HG03103 (cell line): ENCODE measurements at regions not wholly inside any gene's neighbourhood (a gene's known extent, or its start where the extent isn't known, plus 50 kb on each side); places are given as distances from the start of the nearest gene placed in this dataset.
"Not testable (repeated sequence)": the region's sequence is repeated elsewhere in the genome, so short reads cannot be mapped to it uniquely, and the experiment has no call there.

Experiments
- ATAC-seq: cut with Tn5 transposase; IDR thresholded peaks from one replicate; pipeline ENCODE4 v1.9.1; 2021; ENCODE audit warnings: low read depth; ENCODE audit not compliant: unreplicated experiment

- no peak for ATAC-seq
Measured at GRCh38 chr12:90710711-90711110, 244.3 kb downstream of the CCER1 start.

GRCh38 chr12:90706036-90706435, 248.9 kb downstream of the CCER1 start:
- no peak for ATAC-seq

- no peak for ATAC-seq
Measured at GRCh38 chr12:90695415-90695814, 259.6 kb downstream of the CCER1 start.

DNA sequence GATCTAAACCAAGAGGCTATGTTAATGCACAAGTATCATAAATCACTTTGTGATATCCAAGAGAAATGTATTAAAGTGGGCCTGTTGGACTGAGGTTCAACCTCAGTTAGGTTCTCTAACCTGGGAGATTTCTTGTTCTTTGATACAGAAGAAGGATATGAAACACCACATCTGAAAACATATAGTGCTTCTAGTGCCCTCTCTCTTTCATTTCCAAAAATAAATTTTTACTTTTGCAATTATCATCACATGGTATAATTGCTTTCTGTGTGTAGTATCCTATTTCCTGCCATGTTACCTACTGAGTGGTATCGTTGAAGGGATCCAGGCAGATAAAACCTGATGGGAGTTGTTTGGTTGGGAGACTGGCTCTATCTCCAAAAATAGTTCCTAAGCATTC, 264.9 kb downstream of the CCER1 start:
- no peak for ATAC-seq

GRCh38 chr12:90687682-90688081, 267.3 kb downstream of the CCER1 start:
- not testable (repeated sequence) for ATAC-seq

- no peak for ATAC-seq
Measured at GRCh38 chr12:90683871-90684270, 271.1 kb downstream of the CCER1 start.

DNA sequence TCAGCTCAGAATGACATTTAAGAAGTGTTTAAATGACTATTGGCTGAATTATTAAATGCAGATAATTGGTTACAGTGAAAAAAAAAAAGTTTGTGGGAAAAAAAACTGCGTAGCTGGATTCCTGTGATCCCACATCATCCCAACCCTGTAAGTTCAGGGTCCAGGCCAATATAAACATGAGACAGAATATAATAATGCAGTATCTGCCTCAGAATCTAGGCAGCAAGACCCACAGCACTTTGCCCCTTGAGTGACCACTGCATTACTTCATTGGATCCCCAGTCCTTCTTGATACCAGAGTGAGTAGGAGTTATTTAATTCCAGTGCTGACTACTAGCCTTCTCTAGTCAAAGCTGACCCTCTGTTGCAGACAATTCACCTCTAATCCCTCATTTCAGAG, 272.6 kb downstream of the CCER1 start:
- ATAC-seq: no peak

GRCh38 chr12:90679674-90680073, 275.3 kb downstream of the CCER1 start:
- no peak for ATAC-seq

DNA sequence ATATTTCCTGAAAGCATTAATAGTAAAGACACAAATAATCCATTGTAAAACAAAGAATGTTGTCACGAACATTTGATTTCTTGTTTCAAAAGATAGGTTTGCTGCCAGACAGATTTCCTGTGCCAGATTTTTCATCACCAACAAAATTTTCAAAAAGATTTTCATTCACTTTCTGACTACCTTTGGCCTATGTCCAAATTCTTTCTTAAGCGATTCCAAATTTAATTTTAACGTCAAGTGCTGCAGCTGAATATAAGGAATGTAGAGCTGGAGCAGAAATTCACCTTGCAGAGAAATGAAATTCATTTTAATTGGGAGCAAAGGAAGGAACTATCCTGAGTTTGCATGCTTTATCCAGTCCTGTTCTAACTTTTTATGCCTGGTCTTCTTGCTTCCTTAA, 277.4 kb downstream of the CCER1 start:
- ATAC-seq: no peak

GRCh38 chr12:90677055-90677454, 277.9 kb downstream of the CCER1 start:
- ATAC-seq: no peak

DNA sequence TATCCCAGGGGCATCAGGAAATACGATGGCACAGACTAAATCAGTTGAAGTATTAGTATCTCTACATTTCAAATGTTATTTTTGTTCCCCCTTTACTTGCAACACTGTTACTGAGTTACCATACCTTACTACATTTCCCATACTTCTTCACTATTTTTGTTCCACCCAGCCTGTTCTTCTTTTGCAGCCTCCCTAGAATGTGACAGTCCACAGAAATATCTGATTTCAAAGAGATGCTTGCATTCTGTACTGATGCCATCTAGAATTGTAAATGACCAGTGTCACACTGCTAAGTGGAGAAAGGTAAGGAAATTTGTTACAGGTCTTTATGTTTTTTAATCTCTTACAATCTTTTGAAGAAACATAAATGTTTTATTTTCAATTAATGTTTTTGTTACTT, 279.9 kb downstream of the CCER1 start:
- no peak for ATAC-seq

DNA sequence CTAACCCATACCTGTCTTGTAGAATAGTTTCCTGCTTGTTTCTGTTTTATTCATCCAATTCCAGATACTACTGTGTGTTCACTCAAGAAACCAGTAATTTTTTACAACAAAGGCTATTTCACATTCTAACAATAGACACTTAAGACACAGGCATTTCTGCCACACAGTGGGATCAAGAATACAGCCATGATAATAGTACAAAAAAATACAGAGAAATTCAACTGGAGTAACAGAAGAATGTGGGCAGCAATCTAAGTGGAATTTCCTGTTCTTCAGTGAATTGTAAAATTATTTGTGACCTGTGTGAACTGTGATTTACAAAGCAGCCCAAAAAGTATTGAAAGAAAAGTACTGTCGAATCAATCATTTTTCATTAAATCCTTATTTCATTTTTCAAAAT, 282.9 kb downstream of the CCER1 start:
- ATAC-seq: no peak

DNA sequence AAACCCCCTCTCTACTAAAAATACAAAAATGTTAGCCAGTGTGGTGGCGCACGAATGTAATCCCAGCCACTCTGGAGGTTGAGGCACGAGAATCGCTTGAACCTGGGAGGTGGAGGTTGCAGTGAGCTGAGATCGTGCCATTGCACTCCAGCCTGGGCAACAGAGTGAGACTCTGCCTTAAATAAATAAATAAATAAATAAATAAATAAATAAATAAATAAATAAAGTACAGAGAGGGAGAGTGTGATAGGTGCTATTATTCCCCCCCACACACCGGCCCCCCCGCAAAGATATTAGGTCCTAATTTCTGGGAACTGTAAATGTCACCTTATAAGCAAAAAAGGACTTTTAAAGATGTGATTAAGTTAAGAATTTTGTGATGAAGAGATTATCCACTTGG, 291.0 kb downstream of the CCER1 start:
- ATAC-seq: not testable (repeated sequence)

- no peak for ATAC-seq
Measured at GRCh38 chr12:90659060-90659459, 295.9 kb downstream of the CCER1 start.

- no peak for ATAC-seq
Measured at GRCh38 chr12:90653040-90653439, 301.9 kb downstream of the CCER1 start.

GRCh38 chr12:90652280-90652679, 302.7 kb downstream of the CCER1 start:
- ATAC-seq: no peak

DNA sequence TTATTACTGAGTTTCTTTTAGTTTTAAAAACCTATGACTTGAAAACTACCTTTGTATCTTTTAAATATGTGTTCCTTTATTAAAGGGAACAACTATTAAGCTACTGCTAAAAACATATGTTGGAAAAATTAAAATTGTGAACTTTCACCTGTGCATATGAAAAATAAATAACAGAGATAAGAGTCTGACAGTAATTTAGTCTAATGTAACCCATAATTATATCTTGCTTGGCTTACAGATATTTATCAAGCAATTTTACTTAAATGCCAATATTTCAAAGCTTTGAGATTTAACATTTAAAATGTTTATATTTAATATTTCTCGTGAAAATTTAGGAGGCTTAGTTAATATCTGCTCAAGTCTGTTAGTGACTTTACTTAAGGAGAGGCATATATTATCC, 309.8 kb downstream of the CCER1 start:
- ATAC-seq: no peak

DNA sequence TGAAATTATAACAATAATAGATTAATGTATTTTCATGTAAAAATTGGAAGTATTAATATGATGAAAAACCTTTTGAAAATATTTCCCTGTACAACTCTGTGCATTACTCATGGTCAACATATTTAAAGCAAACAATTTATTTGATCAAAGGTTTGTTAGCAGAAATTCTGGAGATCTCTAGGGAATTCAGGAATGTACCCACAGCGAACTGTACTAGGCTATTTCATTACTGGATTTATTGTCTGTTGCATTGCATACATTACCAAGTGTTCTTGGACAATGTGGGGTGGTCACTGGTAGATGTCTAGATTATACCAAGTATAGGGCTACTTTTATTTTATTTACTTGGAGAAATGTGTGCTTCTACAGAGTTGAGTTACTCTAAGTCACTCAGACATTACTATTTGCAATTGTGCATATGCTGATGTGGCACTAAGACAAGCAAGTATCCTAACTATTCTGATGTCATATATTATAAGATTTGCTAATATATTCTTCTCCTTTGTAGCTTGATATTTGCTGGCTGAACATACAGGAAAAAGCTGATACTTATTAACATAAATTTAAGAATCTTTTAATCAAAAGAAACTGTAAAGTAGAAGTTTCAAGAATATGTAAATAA, 323.3 kb downstream of the CCER1 start:
- ATAC-seq: no peak

GRCh38 chr12:90630006-90630405, 325.0 kb downstream of the CCER1 start:
- no peak for ATAC-seq

DNA sequence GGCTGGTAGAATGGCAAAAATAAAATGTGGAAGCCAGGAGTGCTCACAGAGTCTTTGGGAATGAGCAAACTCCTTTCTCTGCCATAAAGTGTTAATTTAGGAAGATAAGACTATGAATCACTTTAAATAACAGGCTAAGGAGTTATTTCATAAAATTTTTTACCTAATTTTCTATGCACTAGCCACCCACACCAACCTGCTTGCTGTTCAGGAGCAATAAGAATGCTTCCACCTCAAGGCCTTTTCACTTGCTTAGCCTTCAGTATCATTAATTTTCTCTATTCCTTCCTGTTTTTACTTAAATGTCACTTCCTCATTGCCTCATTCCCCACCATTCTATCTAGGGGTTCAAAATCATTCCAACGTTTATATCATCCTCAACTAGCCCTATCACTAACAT, 326.8 kb downstream of the CCER1 start:
- no peak for ATAC-seq

- no peak for ATAC-seq
Measured at GRCh38 chr12:90627180-90627896, 327.6 kb downstream of the CCER1 start.

DNA sequence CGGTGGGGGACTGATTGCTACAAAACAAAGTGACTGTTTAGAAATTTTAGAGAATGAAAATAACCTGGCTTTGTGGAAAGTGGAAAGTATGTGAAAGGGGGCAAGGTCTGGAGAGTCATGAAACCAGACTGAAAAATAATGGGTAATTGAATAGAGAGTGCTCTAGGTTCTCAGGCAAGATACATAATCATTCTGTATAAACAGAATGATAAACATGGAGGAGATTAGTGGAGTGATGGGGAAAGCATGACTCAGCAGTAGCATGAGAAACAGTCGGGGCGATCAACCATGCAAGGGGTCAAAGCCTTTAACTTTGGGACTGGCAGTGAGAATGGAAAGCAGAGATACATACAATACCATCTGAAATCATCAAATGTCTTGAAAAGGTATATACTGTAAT, 332.5 kb downstream of the CCER1 start:
- no peak for ATAC-seq
